ENCODE measurements at regions not wholly inside any gene's neighbourhood (a gene's known extent, or its start where the extent isn't known, plus 50 kb on each side); places are given as distances from the start of the nearest gene placed in this dataset.
"Not testable (repeated sequence)": the region's sequence is repeated elsewhere in the genome, so short reads cannot be mapped to it uniquely, and the experiment has no call there.

- not testable (repeated sequence) for DNase-seq (ENCODE audit: low spot score)
Measured at GRCh38 chr7:91405873-91406272, 141.6 kb downstream of the FZD1 start.

DNA sequence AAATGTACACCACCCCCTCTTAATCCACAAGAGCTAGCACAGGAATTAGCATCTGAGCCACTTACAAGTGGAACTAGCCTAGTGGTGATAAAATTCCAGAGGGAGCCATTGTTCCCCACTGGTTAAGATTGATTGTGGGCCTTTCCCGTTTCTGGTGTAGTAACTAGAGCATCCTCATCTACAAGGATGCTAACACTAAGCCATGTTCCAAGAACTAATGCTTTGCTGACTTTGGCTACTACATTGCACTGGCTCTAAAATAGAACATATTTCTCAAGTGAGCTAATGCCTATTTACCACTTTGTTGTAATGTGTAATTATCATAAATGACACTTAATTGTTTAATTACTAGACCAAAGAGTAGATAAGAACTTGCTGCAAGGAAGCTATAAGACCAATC, 143.7 kb downstream of the FZD1 start:
- DNase-seq (ENCODE audit: low spot score), result no peak

GRCh38 chr7:91408388-91409154, 144.3 kb downstream of the FZD1 start:
- DNase-seq (ENCODE audit: low spot score), result no peak

DNA sequence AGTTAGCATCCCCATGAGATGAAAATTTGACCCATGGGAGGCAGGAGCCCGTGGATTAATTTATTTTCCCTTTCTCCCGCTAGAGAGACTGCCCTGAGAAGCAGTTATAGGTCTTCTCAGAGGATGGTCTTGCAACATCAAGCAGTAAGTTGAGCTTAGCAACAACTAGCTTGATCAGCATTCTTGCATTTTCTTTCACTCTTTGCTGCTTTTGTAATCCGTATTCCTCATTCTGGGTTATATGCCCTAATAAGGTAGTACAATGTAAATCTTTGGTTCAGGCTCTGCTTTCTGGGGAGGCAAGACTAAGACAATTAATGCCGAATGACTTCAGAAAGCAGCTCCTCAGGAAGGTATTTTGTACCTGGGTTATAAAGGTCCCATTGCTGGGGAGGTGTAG, 146.8 kb downstream of the FZD1 start:
- DNase-seq (ENCODE audit: low spot score), result no peak

DNA sequence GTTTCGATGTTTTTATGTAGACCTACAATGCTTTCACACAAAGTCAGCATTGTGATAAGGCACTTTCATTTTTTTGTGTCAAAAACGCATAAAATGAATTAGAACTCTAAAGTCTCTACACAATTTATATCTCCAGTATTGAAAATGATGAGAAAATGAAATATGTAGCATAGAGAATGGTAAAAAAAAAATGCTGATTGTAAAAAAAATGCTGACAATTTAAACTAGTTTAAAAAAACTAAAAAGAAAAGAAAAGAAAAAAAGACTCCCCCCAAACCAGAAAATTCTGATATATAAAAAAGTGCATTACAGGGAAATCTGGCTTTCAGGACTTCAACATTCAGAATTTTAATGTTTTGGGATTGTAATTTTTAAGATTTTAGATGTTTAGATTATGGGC, 148.1 kb downstream of the FZD1 start:
- DNase-seq (ENCODE audit: low spot score), result no peak

GRCh38 chr7:91414734-91415133, 150.5 kb downstream of the FZD1 start:
- no peak for DNase-seq (ENCODE audit: low spot score)

DNA sequence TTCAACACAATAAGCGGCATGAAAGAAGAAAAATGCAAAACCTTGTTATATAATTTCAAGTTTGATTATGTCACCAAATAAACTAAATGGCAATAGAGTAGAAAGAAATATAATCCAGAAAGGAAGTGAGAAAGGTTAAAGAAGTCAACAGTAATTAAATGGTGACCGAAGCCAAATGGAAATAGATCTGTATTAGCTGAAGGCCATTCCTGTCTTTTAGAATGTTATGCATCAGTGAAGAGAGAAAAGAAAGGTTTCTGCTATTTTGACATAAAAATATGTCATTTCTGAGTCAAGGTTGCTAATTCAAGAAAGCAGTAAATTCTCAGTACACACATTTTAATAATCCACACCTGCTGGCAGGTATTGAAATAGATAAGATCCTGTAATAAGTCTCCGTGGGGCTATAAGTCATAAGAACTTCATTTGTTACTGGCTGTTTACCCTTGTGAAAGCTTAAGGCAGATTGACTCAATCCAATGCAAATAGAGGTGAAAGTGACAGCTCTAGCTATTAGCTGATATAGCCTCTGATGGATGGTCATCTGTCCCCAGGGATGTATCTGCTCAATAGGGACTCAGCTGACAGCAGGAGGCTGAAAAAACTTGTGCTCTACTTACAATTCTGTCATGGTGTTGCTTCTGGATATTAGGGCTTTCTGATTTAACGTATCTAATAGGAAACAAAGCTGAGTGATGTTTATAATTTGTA, 152.1 kb downstream of the FZD1 start:
- no peak for DNase-seq (ENCODE audit: low spot score)

DNA sequence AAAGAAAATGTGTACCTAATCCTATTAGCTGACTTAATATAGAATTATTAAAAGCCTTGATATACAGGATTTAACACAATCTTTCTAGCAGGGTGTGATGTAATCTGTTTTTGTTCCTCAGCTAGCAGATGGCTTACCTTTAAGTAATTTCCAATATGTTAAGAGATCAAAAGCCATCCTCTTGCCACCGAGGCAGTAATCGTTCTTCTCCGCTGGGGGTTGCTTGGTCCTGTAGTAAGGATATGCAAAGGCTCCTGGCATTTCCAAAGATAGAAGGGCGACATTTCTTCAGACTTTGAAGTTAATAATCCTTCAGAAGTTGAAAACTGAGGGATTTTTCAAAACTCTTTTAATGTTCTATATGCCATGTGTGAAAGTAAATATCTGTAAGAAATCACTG, 156.4 kb downstream of the FZD1 start:
- DNase-seq (ENCODE audit: low spot score), result no peak

- no peak for DNase-seq (ENCODE audit: low spot score)
Measured at GRCh38 chr7:91421018-91421417, 156.8 kb downstream of the FZD1 start.

DNA sequence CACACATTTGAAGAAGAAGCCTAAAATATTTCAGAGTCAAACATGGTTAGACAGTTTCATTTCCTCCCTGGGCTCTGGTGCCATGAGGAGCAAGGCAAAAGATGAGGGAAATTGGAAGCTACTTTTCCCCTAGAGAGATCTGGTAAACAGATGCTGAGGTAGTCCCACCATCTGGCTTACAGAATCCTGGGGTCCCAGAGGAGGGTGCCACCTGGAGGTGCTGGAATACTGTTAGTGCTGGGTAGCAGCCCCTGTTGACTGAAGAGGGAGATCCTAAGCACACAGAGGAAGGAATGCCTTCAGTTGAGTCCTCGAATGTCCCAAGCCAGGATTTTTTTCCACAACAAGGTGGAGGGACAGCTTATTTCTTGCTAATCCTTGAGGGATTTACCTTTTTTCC, 160.1 kb downstream of the FZD1 start:
- no peak for DNase-seq (ENCODE audit: low spot score)

- DNase-seq (ENCODE audit: low spot score), result no peak
Measured at GRCh38 chr7:91425149-91425548, 160.9 kb downstream of the FZD1 start.

DNA sequence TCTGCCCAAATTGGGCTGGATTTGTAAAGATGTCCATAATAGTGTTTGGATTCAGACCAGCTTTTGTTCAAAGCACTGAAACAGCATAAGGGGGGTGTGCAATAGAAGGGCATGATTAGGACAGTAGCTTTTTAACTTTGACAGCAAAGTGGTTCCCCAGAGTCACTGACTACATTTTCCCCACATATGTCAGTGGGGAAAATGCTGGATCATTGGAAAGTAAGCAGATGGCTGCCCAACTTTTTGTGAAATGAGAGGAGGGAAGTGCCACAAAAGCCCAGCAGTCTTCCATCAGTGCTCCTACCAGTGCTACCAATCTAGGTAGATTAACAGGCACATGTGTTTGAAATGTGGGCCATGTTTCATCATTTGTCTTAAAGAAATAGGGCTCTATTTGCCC, 162.8 kb downstream of the FZD1 start:
- no peak for DNase-seq (ENCODE audit: low spot score)

- DNase-seq (ENCODE audit: low spot score), result no peak
Measured at GRCh38 chr7:91431601-91432000, 167.4 kb downstream of the FZD1 start.

- no peak for DNase-seq (ENCODE audit: low spot score)
Measured at GRCh38 chr7:91434836-91435235, 170.6 kb downstream of the FZD1 start.

DNA sequence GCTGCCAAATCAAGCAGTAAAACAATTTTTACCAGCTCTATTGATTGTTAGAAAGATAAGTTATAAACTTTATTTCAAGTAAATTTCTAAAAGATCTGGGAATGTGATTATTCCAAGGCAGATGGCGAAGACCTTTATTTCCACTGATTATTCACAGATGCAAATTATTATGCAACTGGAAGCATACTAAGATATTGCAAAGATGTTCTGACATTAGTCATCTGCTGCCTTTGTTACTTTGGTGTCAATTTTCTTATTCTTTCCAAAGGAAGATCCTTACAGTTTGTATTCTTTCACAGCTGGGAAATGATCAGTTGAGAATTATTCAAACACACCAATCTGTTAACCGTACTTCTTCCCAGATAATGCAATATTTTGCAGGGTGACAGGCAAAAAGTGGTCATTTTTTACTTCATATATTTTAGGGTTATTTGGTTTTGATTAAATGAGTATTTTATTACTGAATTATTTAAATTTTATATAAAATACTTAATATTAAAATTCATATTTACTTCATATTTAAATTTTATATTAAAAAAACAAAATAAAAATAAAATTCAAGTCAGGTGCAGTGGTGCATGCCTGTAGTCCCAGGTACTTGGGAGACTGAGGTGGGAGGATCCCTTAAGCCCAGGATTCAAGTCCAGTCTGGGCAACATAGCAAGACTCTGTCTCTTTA, 171.3 kb downstream of the FZD1 start:
- DNase-seq (ENCODE audit: low spot score), result no peak

- no peak for DNase-seq (ENCODE audit: low spot score)
Measured at GRCh38 chr7:91436655-91437054, 172.4 kb downstream of the FZD1 start.

DNA sequence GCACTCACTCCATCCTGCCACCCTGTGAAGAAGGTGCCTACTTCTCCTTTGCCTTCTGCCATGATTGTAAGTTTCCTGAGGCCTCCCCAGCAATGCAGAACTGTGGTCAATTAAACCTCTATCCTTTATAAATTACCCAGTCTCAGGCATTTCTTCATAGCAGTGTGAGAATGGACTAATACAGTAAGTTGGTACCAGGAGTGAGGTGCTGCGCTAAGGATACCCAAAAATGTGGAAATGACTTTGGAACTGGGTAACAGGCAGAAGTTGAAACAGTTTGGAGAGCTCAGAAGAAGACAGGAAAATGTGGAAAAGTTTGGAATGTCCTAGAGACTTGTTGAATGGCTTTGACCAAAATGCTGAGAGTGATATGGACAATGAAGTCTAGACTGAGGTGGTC, 176.0 kb downstream of the FZD1 start:
- not testable (repeated sequence) for DNase-seq (ENCODE audit: low spot score)

DNA sequence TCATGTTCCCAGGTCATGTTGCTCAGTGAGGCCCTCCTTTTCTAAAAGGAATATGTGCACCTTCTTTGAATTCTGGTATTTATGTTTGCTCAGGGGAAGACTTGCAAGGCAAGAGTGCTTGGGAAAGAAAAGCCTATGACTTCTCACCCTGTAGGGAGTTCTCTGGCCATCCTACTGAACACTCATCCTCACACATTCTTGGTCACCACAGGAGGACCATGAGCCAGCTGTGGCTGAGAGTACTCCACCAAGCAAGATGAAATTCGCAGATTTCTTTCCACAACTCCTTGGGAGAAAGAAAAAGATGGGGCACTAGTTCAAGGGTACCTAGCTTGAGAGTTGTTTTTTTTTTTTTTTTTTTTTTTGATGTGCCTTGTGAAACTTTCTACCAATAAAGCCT, 179.6 kb downstream of the FZD1 start:
- DNase-seq (ENCODE audit: low spot score), result no peak

DNA sequence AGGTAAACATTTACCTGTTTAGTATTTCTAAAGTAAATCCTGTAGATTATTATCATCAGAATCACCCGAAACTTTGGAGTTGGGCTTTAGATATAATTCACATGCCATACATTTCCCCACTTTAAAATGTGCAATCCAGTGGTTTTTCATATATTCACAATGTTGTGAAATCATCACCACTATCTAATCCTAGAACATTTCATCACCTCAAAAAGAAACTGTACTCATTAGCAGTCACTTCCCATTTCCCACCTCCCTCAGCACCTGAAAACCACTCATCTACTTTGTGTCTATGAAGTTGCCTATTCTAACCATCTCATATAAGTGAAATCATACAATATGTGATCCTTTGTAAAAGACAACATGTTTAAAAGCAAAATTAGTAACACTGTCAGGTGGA, 182.6 kb downstream of the FZD1 start:
- no peak for DNase-seq (ENCODE audit: low spot score)

DNA sequence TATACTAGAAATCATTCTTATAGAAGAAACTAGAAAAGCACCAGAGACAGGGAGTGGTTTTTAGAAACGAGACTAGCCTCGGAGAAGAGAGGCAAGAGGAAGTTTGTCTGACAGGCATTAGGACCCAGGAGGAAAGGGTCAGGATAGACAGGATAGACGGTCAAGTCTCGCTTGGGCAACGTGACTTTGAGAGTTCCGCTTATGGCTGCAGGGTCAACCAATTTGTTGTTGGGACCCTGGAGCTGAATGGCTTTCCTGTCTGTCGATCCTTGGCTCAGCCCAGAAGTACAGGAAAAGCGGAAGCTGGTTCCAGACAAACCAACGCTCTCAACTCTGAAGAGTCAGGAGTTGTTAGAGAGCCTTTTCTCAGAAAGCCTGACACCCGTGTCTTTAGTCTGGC, 191.2 kb downstream of the FZD1 start:
- DNase-seq (ENCODE audit: low spot score), result no peak

- DNase-seq (ENCODE audit: low spot score), result no peak
Measured at GRCh38 chr7:91457208-91457607, 193.0 kb downstream of the FZD1 start.

- no peak for DNase-seq (ENCODE audit: low spot score)
Measured at GRCh38 chr7:91459539-91459938, 195.3 kb downstream of the FZD1 start.

GRCh38 chr7:91462316-91462715, 198.1 kb downstream of the FZD1 start:
- no peak for DNase-seq (ENCODE audit: low spot score)
